Stimulated activated CD8-positive, alpha-beta memory T cell treated with anti-CD3 and anti-CD28 coated beads, Interleukin-4, amount 100 ng/mL, for 1 hour (primary cell): ENCODE measurements at regions not wholly inside any gene's neighbourhood (a gene's known extent, or its start where the extent isn't known, plus 50 kb on each side); places are given as distances from the start of the nearest gene placed in this dataset.

ENCODE experiments used
- DNase-seq, 2 donors: peaks; one replicate each; pipeline ENCODE4 v3.0.0-alpha.2; 2020; ENCODE audit warnings: low read depth in 2 of 2, low spot score in 1 of 2

GRCh38 chr3:102179326-102180177, 255.3 kb upstream of the ZPLD1 start:
- DNase-seq, result no peak

- DNase-seq, result no peak
Measured at GRCh38 chr3:102180280-102180931, 254.4 kb upstream of the ZPLD1 start.

GRCh38 chr3:102181175-102181920, 253.5 kb upstream of the ZPLD1 start:
- DNase-seq, result no peak

- no peak for DNase-seq
Measured at GRCh38 chr3:102182162-102182561, 252.7 kb upstream of the ZPLD1 start.

- DNase-seq, result no peak
Measured at GRCh38 chr3:102183186-102183585, 251.6 kb upstream of the ZPLD1 start.

GRCh38 chr3:102183623-102184022, 251.2 kb upstream of the ZPLD1 start:
- DNase-seq, result no peak

- no peak for DNase-seq
Measured at GRCh38 chr3:102189541-102189940, 245.3 kb upstream of the ZPLD1 start.

- no peak for DNase-seq
Measured at GRCh38 chr3:102189956-102190723, 244.7 kb upstream of the ZPLD1 start.

- DNase-seq, result no peak
Measured at GRCh38 chr3:102192575-102192974, 242.2 kb upstream of the ZPLD1 start.

- DNase-seq, result no peak
Measured at GRCh38 chr3:102193255-102193654, 241.6 kb upstream of the ZPLD1 start.

GRCh38 chr3:102194001-102194400, 240.8 kb upstream of the ZPLD1 start:
- DNase-seq, result no peak

GRCh38 chr3:102194760-102195159, 240.1 kb upstream of the ZPLD1 start:
- no peak for DNase-seq

GRCh38 chr3:102195198-102195948, 239.4 kb upstream of the ZPLD1 start:
- no peak for DNase-seq

- no peak for DNase-seq
Measured at GRCh38 chr3:102200126-102200525, 234.7 kb upstream of the ZPLD1 start.

- no peak for DNase-seq
Measured at GRCh38 chr3:102200560-102200959, 234.3 kb upstream of the ZPLD1 start.

- DNase-seq, result no peak
Measured at GRCh38 chr3:102205647-102206046, 229.2 kb upstream of the ZPLD1 start.

- DNase-seq, result no peak
Measured at GRCh38 chr3:102206511-102207031, 228.2 kb upstream of the ZPLD1 start.

GRCh38 chr3:102207151-102207571, 227.7 kb upstream of the ZPLD1 start:
- no peak for DNase-seq

GRCh38 chr3:102215166-102215565, 219.6 kb upstream of the ZPLD1 start:
- no peak for DNase-seq

GRCh38 chr3:102223132-102223531, 211.7 kb upstream of the ZPLD1 start:
- no peak for DNase-seq
